Nephron (organoid): ENCODE measurements at regions not wholly inside any gene's neighbourhood (a gene's known extent, or its start where the extent isn't known, plus 50 kb on each side); places are given as distances from the start of the nearest gene placed in this dataset.
"Not testable (repeated sequence)": the region's sequence is repeated elsewhere in the genome, so short reads cannot be mapped to it uniquely, and the experiment has no call there.

Source experiments
- H3K27ac Mint-ChIP-seq, 3 experiments: 2 replicates each; pipeline ENCODE4 v1.8.0; 2020; ENCODE audit warnings: mixed read lengths in 3 of 3, mild to moderate bottlenecking in 2 of 3, moderate library complexity in 1 of 3
- H3K27me3 Mint-ChIP-seq: 2 replicates; pipeline ENCODE4 v1.8.0; 2021; ENCODE audit warnings: low read depth, mild to moderate bottlenecking, moderate library complexity, mixed read lengths
- H3K36me3 Mint-ChIP-seq: 2 replicates; pipeline ENCODE4 v1.8.0; 2020; ENCODE audit warnings: low read depth, mixed read lengths
- H3K4me1 Mint-ChIP-seq: 2 replicates; pipeline ENCODE4 v1.8.0; 2020; ENCODE audit warnings: mixed read lengths
- H3K4me3 Mint-ChIP-seq, 3 experiments: 2 replicates each; pipeline ENCODE4 v1.8.0; 2020; ENCODE audit warnings: mild to moderate bottlenecking in 3 of 3, mixed read lengths in 3 of 3, moderate library complexity in 2 of 3
- H3K9me3 Mint-ChIP-seq: 2 replicates; pipeline ENCODE4 v1.8.0; 2020; ENCODE audit warnings: mixed read lengths
- CTCF ChIP-seq, 3 experiments: fragments of 200-600 bp; sonication (generic); IDR thresholded peaks; one replicate each; pipeline ENCODE4 v1.5.0; 2021; ENCODE audit warnings: antibody characterized with exemption in 3 of 3; ENCODE audit not compliant: unreplicated experiment in 3 of 3

GRCh38 chr13:38462605-38463004 is 113.0 kb downstream of the UFM1 start:
- TF ChIP-seq CTCF (IDR thresholded peaks at IDR 0.05; ENCODE audit: unreplicated experiment in 3 of 3): no peak
- no peak overlapping the region for H3K4me3 Mint-ChIP-seq
- no peaks in the 10 kb centered on the region for H3K27me3 Mint-ChIP-seq
- H3K27ac Mint-ChIP-seq: no peak overlapping the region
- peaks cover 10% of the 10 kb centered on the region for H3K9me3 Mint-ChIP-seq
- H3K4me1 Mint-ChIP-seq: no peaks in the 10 kb centered on the region
- H3K36me3 Mint-ChIP-seq: no peaks in the 10 kb centered on the region

- H3K27ac Mint-ChIP-seq: no peak overlapping the region
- H3K9me3 Mint-ChIP-seq: peaks cover 10% of the 10 kb centered on the region
- TF ChIP-seq CTCF (IDR thresholded peaks at IDR 0.05; ENCODE audit: unreplicated experiment in 3 of 3): no peak
- no peaks in the 10 kb centered on the region for H3K36me3 Mint-ChIP-seq
- H3K4me3 Mint-ChIP-seq: no peak overlapping the region
- no peaks in the 10 kb centered on the region for H3K27me3 Mint-ChIP-seq
- no peaks in the 10 kb centered on the region for H3K4me1 Mint-ChIP-seq
These were observed 113.4 kb downstream of the UFM1 start for GRCh38 chr13:38463048-38463447.

- not testable (repeated sequence) for H3K27ac Mint-ChIP-seq, H3K36me3 Mint-ChIP-seq, H3K4me3 Mint-ChIP-seq, H3K4me1 Mint-ChIP-seq, H3K9me3 Mint-ChIP-seq, H3K27me3 Mint-ChIP-seq
These were observed 122.8 kb downstream of the UFM1 start for GRCh38 chr13:38472411-38472810.

GRCh38 chr13:38473305-38473704 is 123.7 kb downstream of the UFM1 start:
- Mint-ChIP-seq H3K27ac (no peak overlapping the region), H3K4me3 (no peak overlapping the region), H3K4me1 (no peaks in the 10 kb centered on the region), H3K9me3 (no peaks in the 10 kb centered on the region), H3K27me3 (no peaks in the 10 kb centered on the region), H3K36me3 (no peaks in the 10 kb centered on the region)
- TF ChIP-seq CTCF (IDR thresholded peaks at IDR 0.05; ENCODE audit: unreplicated experiment in 3 of 3): no peak

- no peak for TF ChIP-seq CTCF (IDR thresholded peaks at IDR 0.05; ENCODE audit: unreplicated experiment in 3 of 3)
- Mint-ChIP-seq H3K4me1 (no peaks in the 10 kb centered on the region), H3K27me3 (no peaks in the 10 kb centered on the region), H3K36me3 (no peaks in the 10 kb centered on the region), H3K27ac (no peak overlapping the region), H3K4me3 (no peak overlapping the region), H3K9me3 (no peaks in the 10 kb centered on the region)
These were observed 128.0 kb downstream of the UFM1 start for GRCh38 chr13:38477676-38478075.

- no peak for TF ChIP-seq CTCF (IDR thresholded peaks at IDR 0.05; ENCODE audit: unreplicated experiment in 3 of 3)
- Mint-ChIP-seq H3K36me3 (no peaks in the 10 kb centered on the region), H3K4me3 (no peak overlapping the region), H3K4me1 (no peaks in the 10 kb centered on the region), H3K9me3 (no peaks in the 10 kb centered on the region), H3K27me3 (no peaks in the 10 kb centered on the region), H3K27ac (no peak overlapping the region)
These were observed 134.0 kb downstream of the UFM1 start for GRCh38 chr13:38483623-38484022.

- Mint-ChIP-seq H3K27ac (no peak overlapping the region), H3K27me3 (no peaks in the 10 kb centered on the region), H3K4me1 (no peaks in the 10 kb centered on the region), H3K9me3 (peaks cover 4% of the 10 kb centered on the region), H3K4me3 (no peak overlapping the region), H3K36me3 (no peaks in the 10 kb centered on the region)
- TF ChIP-seq CTCF (IDR thresholded peaks at IDR 0.05; ENCODE audit: unreplicated experiment in 3 of 3): no peak
These were observed 141.0 kb downstream of the UFM1 start for GRCh38 chr13:38490657-38491056.
